SW 1271 (cell line): ENCODE measurements at regions not wholly inside any gene's neighbourhood (a gene's known extent, or its start where the extent isn't known, plus 50 kb on each side); places are given as distances from the start of the nearest gene placed in this dataset.
"Not testable (repeated sequence)": the region's sequence is repeated elsewhere in the genome, so short reads cannot be mapped to it uniquely, and the experiment has no call there.

Source experiments
- DNase-seq, 2 experiments: peaks; one replicate each; lab custom pipeline; 2025; lab: John Stamatoyannopoulos, UW

DNA sequence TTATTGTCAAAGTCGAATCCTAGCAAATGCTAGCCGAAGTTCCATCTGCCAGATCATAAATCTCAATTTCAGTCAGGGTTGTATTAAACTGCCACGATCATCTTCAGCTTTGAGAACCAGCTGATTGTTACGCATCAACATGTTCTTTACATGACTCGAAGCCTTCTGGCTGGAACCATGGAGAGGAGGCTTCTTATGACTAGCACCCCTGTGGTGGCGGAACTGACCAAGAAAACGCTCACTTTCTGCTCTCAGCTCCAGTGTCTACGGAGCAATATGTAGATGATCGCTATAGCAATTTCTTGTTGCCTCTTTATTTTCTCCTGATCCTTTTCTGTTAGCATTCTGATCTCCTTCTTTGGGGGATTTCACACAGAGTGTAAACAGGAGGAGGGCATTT, 479.4 kb upstream of the SLC35B3 start:
- DNase-seq, result no peak

DNA sequence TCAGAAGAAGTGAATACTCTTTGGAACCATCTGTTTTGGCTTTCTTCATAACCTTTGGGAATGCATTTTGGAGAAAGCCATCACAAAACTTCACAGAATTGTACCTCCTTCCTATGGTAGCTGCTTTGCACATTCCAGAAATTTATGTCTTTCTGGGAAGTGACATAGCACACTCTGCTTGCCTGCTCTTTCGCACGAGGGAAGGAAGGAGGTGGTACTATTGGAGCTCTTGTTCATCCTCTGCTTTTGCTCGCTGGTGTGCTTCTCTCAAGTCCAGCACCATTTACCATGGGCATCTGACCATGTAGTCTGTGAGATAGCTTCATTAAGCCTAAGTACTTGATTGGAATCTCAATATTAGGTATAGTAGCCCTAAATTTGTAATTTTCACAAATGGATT, 473.3 kb upstream of the SLC35B3 start:
- no peak for DNase-seq

DNA sequence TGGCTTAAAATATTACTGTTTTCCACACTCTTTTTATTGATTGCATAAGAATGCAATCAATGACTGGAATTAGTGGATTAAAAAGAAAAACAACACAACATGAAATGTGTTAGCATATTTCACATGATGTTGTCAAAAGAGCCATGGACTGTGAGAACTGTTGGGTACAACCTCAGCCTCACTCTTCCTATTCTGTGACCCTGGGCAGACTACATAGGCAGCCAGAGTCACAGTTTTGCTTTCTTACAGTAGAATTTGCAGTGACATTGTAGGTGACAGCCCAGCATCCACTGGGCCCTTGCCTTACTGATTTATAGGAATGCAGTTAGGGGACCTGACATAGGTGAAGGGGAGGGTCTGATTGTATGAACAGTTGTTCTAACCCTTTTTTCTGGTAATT, 471.4 kb upstream of the SLC35B3 start:
- no peak for DNase-seq

DNA sequence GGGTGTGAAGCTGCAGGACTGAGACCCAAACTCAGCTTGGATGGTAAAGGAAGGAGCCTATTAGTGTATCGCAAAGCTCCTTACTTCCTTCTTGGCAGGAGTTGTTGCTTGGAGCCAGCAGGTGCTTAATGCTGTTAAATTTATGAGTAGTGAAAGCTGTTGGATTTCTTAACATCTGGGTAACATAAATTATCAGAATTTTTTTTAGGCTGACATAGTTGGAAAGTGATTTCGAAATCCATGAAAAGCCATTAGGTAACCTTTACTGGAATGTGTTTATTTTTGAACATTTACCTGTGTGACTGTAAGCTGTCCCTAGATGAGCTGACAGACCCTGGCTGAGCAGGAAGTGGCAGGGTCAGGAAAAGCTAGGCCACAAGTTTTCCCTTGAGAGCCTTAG, 470.4 kb upstream of the SLC35B3 start:
- no peak for DNase-seq

DNA sequence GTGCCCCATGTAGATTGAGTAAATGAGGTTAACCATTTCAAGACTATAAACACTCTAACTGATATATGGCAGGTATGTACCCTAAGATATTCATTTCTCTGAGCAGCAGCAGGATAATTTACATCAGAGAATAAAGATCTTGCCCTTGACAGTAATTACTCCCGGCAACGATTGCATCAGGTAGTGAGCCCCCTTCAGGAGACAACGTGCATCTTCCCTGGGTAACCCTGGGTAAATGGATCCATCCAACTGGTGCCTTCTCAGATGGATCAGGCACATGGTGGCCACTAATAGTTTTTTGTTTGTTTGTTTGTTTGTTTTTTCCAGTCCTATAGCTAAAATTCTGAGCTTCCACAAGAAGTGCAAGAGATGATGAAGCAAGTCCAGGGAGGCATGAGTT, 469.4 kb upstream of the SLC35B3 start:
- no peak for DNase-seq

DNA sequence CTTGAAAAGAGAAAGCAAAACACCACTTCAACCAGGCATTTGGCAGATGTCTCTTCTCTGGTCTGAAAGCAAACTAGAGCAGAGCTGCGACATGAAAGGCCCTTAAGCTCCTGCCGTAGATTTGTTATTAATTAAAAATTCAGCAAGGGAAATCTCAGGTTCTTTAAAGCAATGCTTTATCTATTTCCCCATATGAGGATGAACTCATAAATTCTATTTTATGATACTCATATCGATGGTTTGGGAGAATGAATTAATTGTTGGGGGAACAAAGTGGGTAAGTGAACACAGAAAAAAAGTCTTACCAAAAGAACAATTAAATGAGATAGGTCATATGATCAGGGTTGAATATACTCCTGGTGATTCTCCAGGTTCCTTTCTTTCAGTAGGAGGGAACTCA, 464.7 kb upstream of the SLC35B3 start:
- no peak for DNase-seq

DNA sequence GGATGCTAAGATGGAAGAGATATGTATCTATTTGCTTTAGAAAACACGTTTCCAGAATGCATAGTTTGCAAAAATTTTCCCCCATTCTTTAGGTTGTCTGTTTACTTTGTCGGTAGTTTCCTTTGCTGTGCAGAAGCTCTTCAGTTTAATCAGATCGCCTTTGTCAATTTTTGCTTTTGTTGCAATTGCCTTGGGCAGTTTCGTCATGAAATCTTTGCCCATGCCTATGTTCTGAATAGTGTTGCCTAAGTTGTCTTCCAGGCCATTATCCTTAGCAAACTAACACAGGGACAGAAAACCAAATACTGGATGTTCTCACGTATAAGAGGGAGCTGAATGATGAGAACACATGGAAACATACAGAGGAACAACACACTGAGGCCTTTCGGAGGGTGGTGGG, 454.2 kb upstream of the SLC35B3 start:
- DNase-seq, result no peak

DNA sequence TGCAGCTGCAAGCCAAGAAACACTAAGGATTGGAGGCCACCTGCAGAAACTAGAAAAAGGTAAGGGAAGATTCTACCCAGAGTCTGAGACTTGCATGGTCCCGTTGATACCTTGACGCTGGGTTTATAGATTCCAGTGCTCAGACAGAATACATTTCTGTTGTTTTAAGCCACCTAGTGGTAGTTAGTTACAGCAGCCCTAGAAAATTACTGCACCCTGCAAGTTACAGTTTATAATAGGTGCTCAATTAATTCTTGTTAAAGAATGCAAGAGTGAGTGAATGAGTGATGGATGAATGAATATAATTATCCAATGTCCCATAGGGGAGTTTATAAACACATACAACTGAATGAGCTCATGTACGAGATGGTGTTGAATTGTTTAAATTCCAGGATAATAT, 453.1 kb upstream of the SLC35B3 start:
- peak in 1 of 2 experiments; percentile 19 for DNase-seq

DNA sequence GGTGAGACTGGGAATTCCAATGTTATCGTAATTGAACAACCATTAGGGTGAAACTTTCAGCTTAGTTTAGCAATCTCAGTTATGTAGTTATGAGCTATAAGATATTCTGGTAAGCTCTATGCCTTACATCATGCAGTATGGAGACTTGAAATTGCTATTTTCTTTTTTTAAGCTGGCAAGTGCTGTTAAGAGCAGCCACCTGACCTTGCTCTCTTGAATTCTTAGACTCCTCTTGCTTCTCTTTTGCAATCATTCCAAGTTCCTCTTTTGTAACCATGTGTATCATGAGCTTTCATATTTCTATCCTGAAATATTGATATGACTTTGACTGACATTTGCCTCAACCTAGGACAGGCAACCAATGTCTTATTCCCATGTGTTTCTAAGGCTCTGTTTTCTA, 446.3 kb upstream of the SLC35B3 start:
- DNase-seq, result no peak

DNA sequence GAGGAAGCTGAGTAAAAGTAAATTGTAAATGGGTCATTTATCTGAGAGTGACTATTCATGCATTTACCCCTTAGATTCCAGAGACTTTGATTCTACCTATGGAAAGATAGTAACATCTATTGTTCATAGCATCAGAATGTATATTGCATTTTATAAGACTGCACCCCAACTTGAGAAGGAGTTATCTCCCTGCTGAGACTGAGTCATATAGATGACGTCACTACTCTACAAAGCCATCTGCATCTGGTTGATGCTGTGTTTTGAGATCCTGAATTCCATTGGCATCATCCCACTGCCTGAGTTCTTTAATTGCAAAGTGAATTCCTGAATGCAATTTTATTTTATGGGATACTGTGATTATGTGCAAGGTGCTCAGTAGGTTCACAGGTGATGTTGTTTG, 444.0 kb upstream of the SLC35B3 start:
- DNase-seq, result no peak

DNA sequence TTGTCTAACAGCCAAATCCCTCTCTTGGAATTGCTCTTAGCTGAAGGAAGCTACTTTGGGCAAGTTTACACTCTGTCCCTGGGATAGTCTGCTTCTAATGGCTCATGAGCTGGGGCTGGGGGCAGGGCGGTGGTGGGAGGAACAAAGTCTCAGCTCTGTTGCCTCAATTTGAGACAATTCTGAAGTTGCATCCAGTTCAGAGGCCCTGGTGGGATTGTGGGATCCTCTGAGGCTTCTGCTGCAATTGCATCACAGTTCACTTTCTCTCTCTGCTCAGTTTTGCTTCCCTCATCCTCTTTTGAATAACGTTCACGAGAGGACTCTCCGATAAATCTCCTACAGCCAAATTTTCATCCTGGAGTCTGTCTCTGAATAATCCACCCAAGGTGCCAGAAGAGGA, 440.6 kb upstream of the SLC35B3 start:
- no peak for DNase-seq

DNA sequence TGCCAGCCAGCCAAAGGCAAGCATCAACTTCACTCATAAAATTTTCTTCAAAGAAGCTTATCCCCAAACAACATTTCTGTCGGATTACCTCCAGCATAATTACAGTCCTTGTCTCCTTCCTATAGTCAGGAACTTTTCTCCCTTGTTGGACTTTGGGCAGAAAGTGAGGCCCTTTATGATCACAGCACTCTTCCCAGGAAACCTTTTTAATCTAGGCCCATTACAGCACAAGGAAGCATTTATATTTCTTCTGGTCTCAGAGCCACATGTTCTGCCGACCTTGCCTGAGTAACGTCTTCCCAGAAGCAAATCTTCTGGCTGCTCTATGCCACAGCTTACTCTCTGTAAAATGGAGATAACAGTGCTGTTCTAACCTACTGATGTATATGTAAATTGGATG, 437.2 kb upstream of the SLC35B3 start:
- no peak for DNase-seq

DNA sequence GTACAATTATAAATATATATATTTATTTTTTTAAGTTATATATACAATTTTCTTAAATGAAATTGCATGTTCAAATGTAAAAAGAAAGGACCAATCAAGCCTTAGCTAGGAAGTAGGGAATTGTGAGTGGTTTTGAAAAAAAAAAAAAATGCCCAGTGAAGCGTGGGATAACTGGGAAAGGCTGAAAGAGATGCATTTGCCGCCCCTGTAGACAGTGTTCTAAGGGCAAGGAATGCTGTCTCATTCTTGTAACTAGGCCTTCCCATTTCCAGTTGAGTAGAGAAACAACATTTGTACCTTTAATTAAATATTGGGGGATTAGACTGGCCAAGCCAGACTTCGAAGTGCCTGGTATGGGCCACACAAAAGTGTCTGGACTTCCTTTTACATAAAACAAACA, 430.1 kb upstream of the SLC35B3 start:
- no peak for DNase-seq

DNA sequence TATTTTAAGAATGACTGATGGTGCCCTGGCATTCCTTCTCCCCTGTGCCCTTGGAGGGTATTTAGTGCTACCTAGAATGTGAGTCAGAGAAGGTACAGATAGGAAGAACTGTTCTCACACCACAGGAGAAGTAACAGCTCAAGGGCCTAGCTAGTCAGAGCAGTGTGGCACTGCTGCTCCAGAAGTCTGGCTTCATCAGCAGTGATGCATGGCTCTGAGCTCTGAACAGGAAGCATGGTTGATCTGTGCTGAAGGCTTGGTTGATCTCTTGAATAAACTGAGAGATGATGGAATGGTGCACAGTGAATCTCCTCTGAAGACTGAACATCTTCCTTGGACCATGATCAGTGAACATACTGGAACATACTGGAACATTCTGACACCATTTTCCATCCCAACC, 425.3 kb upstream of the SLC35B3 start:
- DNase-seq, result no peak

DNA sequence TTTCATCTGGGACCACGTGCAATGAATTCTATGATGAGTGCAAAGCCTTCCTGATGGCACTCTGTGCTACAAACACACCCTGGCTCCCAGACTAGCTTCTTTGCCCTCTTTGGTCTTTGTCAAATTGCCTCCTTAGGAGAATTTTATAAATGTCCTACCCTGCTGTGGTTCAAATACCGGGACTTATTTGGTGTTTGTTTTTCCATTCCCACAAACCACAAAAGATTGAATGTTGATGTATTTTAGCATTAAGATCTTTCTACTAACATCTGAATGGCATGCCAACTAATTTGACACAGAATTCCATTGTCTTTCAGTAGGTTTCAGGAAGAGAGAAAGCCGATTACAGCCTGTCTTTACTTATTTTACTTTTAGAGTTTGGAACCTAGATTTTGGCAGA, 424.2 kb upstream of the SLC35B3 start:
- DNase-seq, result no peak

DNA sequence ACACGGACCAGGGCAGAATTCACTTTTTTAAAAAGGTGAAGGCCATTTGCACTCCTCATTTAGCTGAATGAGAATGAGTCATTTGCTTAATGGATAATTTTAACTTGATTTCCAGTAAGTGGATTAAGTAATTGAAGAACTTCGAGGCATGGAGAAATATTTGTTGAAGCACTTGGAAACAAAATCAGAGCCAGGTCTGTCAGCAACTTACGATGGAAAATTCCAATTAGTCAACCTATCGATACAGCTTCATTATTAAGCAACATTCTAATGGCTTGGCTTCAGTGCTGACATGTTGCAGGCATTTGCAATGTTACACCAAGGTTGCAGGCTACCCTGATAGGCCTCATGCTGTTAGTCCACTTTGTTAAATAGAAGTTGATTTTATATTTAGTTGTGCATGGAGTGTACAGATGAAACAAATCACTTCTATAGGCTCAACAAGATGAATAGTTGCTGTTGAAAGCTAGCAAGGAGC, 423.5 kb upstream of the SLC35B3 start:
- DNase-seq, result no peak

DNA sequence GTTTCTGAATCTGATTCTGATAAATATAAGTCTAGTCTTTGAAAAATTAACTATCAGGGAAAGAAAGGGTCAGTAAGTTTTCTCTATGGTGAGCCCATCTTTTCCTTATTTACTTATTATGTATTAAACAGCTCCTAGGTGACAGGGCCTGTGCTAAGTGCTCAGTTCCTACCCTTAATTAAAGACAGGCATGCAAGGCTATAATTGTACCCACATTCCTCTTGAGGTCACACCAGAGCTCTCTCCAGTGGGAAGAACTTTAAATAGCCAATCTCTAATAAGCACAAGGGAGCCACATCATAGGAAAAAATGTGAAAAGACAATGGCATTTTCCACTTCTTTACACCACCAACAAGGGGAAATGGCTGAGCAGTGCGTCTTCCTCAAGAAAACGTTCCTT, 421.8 kb upstream of the SLC35B3 start:
- no peak for DNase-seq

DNA sequence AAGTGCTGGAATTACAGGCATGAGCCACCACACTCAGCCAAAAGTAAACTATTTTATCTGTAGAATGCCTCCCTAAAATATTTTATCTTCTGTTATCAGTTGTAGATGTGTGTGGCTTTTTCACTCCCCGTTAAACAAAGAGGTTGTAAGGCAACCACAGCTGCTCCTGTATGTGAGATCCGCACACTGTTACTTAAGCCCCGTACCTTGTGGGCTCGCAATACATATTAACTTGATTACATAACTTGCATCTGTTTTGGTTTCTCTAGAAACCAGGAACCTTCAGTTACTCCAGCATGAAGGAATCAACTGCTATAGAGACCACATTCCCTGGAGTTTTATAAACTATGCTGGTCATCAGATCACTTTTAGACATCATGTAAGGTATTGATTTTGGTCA, 420.1 kb upstream of the SLC35B3 start:
- DNase-seq, result no peak

DNA sequence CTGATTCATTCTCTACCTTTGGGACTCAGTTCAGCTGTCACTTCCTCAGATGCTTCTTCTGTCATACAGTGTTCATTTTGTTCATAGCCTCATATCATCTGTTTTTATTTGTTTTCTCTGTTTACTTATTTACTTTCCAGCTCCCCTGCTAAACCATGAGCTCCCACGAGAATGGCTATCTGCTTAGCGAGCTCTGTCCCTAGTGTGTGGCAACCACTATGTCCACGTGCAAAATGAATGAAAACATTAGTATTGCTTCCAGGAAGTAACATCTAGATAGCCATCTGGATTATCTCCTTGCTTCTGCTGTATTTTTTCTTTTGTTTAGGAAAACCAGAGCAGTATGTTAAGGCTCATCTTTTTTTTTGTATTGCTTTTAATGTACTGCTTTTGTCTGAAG, 417.0 kb upstream of the SLC35B3 start:
- no peak for DNase-seq

DNA sequence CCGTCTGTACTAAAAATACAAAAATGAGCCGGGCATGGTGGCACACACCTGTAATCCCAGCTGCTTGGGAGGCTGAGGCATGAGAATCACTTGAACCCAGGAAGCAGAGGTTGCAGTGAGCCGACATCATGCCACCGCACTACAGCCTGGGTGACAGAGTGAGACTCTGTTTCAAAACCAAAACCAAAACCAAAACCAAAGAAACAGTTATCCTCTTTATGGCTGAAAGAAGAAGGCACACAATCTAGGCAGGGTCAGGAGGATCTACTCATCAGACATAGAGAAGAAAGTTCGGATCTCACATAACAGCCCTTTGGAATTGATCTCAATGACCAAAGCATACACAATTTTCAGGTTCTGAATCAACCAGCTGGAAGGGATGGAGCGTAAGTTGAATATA, 411.3 kb upstream of the SLC35B3 start:
- DNase-seq, result not testable (repeated sequence)

DNA sequence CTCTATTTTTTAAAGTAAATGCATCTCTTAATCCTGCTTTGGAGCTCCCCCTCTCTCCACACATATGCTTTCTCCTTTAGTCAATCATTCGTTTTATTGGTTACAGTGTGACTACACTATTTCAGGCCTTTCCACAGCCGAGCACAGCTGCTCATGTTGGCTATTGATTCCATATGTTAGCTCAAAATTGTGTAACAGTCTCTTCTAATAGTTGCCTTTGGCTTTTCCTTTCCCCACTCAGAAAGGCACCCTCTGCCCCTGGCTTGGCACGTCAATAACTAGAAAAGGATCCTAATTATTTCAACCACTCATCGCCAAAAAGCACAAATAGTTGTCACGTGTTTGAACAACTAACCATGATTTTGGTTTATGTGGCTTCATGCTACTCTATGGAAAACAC, 410.3 kb upstream of the SLC35B3 start:
- DNase-seq, result no peak

DNA sequence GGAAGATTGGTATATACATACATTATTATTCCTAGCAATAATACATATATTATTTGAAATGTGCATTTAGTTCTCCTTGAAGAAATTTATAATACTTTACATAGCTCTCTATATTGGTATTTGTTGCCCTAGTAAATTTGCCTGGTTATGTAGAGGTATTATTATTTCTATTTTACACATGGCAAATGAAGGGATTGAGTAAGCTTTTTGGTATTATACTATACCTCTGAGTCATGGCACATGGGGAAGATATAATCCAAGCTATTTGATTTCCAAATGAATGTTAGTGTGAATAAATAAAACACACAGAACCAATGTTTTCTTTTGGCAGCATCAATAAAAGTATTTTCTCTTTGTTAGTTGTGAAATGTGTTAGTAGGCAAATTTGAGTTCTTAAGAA, 409.6 kb upstream of the SLC35B3 start:
- no peak for DNase-seq

DNA sequence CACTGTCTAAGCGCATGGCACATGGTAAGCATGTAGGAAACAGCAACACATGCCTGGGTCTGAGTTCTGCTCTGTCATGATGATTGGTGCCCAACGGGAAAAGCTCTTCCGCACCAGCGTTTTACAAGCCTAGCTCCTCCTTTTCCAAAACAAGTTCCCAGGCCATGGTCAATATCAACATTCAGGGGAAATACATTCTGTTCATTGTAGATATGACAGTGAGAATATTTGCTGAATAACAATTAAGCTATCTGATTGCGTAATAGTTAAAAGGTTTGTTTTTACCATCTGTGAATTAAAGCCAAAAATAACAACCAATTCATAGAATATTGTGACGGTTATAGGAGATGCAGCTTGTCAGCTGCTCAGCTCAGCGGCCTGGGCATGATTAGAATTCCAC, 404.3 kb upstream of the SLC35B3 start:
- no peak for DNase-seq

DNA sequence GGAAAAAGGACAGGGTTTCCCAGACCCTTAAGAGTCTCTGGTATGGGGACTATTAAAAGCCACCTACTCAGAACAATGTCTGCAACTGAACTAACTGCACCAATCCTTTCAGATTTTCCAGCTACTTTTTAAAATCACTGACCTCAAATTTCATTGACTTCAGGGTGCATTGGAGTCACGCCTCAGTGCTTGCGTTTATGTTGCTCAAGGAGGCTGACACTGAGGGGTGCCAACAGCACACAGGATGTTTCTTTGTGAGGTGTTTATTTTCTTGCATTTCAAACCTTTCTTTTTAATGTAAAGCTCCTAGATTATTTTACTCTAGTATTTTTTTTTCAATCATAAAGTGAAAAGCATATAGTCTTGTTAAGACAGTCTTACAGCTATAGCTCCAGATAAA, 402.0 kb upstream of the SLC35B3 start:
- DNase-seq, result no peak

DNA sequence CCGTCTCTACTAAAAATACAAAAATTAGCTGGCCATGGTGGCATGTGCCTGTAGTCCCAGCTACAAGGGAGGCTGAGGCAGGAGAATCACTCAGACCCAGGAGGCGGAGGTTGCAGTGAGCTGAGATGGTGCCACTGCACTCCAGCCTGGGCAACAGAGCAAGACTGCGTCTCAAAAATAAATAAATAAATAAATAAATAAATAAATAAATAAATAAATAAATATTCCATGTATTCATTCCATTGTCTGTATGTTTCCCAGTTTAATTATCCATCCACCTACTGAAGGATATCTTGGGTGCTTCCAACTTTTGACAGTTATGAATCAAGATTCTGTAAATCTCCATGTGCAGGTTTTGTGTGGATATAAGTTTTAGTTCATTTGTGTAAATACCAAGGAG, 397.4 kb upstream of the SLC35B3 start:
- DNase-seq, result not testable (repeated sequence)
